Ovary (tissue), 7 donors: ENCODE measurements at regions not wholly inside any gene's neighbourhood (a gene's known extent, or its start where the extent isn't known, plus 50 kb on each side); places are given as distances from the start of the nearest gene placed in this dataset.

ENCODE experiments used
- DNase-seq, 5 donors: peaks; one replicate each; pipeline ENCODE4 v3.0.0-alpha.2; 2019 to 2020
- H3K27ac ChIP-seq, 2 donors: fragments of 200-600 bp; one replicate each; pipeline versions ENCODE4 v1.5.1 to v1.8.0; 2019 to 2022
- H3K27me3 ChIP-seq: fragments of 200-600 bp; one replicate; pipeline ENCODE4 v1.8.0; 2022
- H3K36me3 ChIP-seq: fragments of 200-600 bp; sonication (generic); one replicate; pipeline ENCODE4 v1.5.1; 2019
- H3K4me1 ChIP-seq: one replicate; pipeline ENCODE4 v1.8.1; 2013; ENCODE audit warnings: mild to moderate bottlenecking, moderate library complexity; ENCODE audit not compliant: insufficient read depth
- H3K4me3 ChIP-seq: fragments of 200-600 bp; sonication (generic); one replicate; pipeline ENCODE4 v1.5.1; 2017
- H3K9me3 ChIP-seq, 2 donors: fragments of 200-600 bp in 1 of 2; sonication (generic) in 1 of 2; one replicate each; pipeline versions ENCODE4 v1.5.1 to v1.8.1; 2013 to 2019; ENCODE audit warnings: mild to moderate bottlenecking in 1 of 2, moderate library complexity in 1 of 2
- EP300 ChIP-seq: sonication (generic); formaldehyde crosslinking; IDR thresholded peaks from one replicate; pipeline ENCODE4 v1.6.1; 2017; ENCODE audit warnings: antibody characterized with exemption
- POLR2A ChIP-seq: fragments of 450-650 bp; IDR thresholded peaks from one replicate; pipeline ENCODE4 v1.6.1; 2017; ENCODE audit warnings: antibody characterized with exemption, mild to moderate bottlenecking, moderate library complexity
- WGBS, 3 donors: extraction: QIAGEN DNeasy Blood & Tissue Kit in 1 of 3; methylation state at CpG; one replicate each; pipeline versions ENCODE4 v1.1.5 to v1.1.7; 2013 to 2017; 5-methylcytosine and 5-hydroxymethylcytosine counted together
- intact Hi-C, 4 donors: fragments of 100-400 bp; cut with DNase I; formaldehyde crosslinking; loops; one replicate each; pipeline versions ENCODE4 v1.11.0 to v1.15.1; 2022 to 2023
- TF ChIP-seq, protein P1 (sequence below), 3 donors: fragments of 450-650 bp in 2 of 3; fragments of 200-600 bp in 1 of 3; IDR thresholded peaks; one replicate each; pipeline versions ENCODE4 v1.5.1 to v1.8.0; 2016 to 2022; ENCODE audit warnings: antibody characterized with exemption in 3 of 3, mild to moderate bottlenecking in 1 of 3
- donor health status: DM: no; HTN: no; CAD: no; lungs with moderate emphysema.
- donor health status: DM: no; HTN: no; CAD: no.
- donor health status: Bipolar disorder and iron deficiency.
- donor health status: DM: no; HTN: no; CAD: no.
- donor health status: DM: yes; HTN: yes; CAD: no.

DNA sequence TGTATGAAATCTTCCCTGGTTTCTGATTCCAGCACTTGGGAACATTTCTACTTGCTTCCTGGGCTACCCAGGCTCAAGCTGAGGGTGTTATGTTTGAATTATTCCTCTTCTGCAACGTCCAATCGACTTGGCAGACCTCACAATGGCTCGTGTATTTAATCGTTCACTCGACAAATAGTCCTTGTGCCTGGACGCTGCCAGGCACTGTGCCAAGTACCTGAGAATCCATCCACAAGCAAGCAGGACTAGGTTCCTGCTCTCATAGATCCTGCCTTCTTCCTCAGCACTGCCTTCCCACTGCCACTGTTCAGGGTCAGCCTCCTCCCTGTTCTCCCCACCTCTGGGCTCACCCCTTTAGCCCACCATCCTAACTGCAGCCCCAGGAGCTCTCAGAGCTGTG lies 113.3 kb downstream of the EFNB1 start:
- TF ChIP-seq, protein P1, sequence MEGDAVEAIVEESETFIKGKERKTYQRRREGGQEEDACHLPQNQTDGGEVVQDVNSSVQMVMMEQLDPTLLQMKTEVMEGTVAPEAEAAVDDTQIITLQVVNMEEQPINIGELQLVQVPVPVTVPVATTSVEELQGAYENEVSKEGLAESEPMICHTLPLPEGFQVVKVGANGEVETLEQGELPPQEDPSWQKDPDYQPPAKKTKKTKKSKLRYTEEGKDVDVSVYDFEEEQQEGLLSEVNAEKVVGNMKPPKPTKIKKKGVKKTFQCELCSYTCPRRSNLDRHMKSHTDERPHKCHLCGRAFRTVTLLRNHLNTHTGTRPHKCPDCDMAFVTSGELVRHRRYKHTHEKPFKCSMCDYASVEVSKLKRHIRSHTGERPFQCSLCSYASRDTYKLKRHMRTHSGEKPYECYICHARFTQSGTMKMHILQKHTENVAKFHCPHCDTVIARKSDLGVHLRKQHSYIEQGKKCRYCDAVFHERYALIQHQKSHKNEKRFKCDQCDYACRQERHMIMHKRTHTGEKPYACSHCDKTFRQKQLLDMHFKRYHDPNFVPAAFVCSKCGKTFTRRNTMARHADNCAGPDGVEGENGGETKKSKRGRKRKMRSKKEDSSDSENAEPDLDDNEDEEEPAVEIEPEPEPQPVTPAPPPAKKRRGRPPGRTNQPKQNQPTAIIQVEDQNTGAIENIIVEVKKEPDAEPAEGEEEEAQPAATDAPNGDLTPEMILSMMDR (IDR thresholded peaks at IDR 0.05), result no peak
- TF ChIP-seq POLR2A (no peak), EP300 (no peak)
- no peak overlapping the region for H3K4me3 ChIP-seq
- H3K27ac ChIP-seq, result no peak overlapping the region
- DNase-seq, result no peak
- 37 to 49% (median 38%) methylated on average over 6 of the region's 6 CpGs for WGBS, 3 donors
- no peaks in the 10 kb centered on the region for H3K9me3 ChIP-seq
- H3K27me3 ChIP-seq, result no peaks in the 10 kb centered on the region
- no peaks in the 10 kb centered on the region for H3K4me1 ChIP-seq
- intact Hi-C loops, result no loop called here
- H3K36me3 ChIP-seq, result no peaks in the 10 kb centered on the region

DNA sequence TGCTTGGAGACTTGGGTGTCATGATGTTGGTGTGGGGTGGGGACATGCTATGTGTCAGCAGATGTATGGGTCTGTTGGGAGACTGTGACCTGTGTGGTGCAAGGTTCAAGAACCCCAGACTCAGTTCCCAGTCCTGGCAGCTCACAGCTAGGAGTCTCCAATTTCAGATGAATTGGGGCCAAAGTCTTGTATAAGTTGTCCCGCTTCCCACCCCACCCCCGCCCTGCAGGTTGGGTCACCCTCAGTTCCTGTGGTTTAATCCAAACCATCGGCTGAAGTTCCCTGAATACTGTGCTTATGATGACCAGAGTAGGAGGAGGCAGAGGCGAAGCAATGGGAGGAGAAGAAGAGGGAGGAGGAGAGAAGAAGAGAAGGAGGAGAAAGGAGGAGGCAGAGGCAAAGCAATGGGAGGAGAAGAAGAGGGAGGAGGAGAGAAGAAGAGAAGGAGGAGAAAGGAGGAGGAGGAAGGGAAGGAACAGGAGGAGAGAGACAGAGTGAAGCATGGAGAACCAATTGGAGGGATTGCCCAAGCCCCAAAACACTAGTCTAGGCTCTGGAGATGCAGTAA lies 112.6 kb downstream of the EFNB1 start:
- H3K36me3 ChIP-seq, result no peaks in the 10 kb centered on the region
- DNase-seq, result no peak
- H3K4me3 ChIP-seq, result no peak overlapping the region
- TF ChIP-seq EP300 (no peak), POLR2A (no peak)
- TF ChIP-seq, protein P1 (IDR thresholded peaks at IDR 0.05), result no peak
- H3K27me3 ChIP-seq, result no peaks in the 10 kb centered on the region
- intact Hi-C loops, result no loop called here
- no peaks in the 10 kb centered on the region for H3K4me1 ChIP-seq
- WGBS, 3 donors, result 71 to 82% (median 75%) methylated on average over 4 of the region's 4 CpGs
- no peak overlapping the region for H3K27ac ChIP-seq
- H3K9me3 ChIP-seq, result no peaks in the 10 kb centered on the region

DNA sequence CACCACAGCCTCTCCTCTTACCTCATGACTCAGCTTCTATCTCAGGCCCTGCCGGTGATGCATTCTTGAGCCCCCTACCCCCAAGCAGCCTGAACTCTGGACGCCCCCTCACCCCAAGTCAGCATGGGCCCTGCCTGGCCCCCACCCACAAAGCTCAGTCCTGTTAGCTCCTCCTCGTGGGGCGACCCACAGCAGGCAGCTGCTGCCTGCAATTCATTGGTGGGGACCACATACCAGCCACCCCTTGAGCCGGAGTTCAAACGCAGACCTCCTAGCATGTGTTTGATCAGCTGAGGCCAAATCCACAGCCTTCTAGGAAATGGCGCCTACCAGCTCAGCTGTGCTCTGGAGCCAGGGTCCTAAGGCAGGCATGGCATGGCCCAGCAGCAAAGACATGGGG lies 111.8 kb downstream of the EFNB1 start:
- DNase-seq, result no peak
- H3K4me1 ChIP-seq, result no peaks in the 10 kb centered on the region
- no peak overlapping the region for H3K4me3 ChIP-seq
- 76 to 88% (median 79%) methylated on average over 5 to 7 of the region's 7 CpGs for WGBS, 3 donors
- intact Hi-C loops, result no loop called here
- H3K27me3 ChIP-seq, result no peaks in the 10 kb centered on the region
- TF ChIP-seq POLR2A, result no peak
- TF ChIP-seq, protein P1 (IDR thresholded peaks at IDR 0.05), result no peak
- no peak for TF ChIP-seq EP300
- no peaks in the 10 kb centered on the region for H3K9me3 ChIP-seq
- no peak overlapping the region for H3K27ac ChIP-seq
- H3K36me3 ChIP-seq, result no peaks in the 10 kb centered on the region

DNA sequence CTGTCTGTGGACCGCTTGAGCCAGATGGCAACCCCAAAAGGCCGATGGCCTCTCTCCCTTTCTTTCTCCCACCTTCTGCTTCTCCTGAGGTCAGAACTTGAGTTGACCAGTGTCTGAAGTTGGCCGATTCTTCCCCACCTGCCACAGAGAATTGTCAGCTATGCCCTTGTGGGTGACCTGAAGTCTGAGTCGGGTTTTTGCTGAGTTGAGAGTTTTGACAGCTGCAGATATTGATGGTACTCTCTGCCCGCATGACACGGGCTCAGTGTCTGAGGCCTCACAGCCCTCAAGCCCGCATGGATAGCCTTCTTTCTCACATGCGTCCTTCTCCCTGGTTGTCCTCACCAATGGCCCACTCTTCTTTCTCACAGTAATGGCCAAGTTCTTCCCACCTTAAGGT lies 111.0 kb downstream of the EFNB1 start:
- Histone ChIP-seq H3K9me3 (no peaks in the 10 kb centered on the region), H3K4me1 (no peaks in the 10 kb centered on the region), H3K27me3 (no peaks in the 10 kb centered on the region), H3K4me3 (no peak overlapping the region), H3K36me3 (no peaks in the 10 kb centered on the region), H3K27ac (no peak overlapping the region)
- TF ChIP-seq, protein P1 (IDR thresholded peaks at IDR 0.05), result no peak
- TF ChIP-seq EP300 (no peak), POLR2A (no peak)
- WGBS, 3 donors, result 82 to 86% (median 83%) methylated on average over 8 of the region's 8 CpGs
- intact Hi-C loops, result no loop called here
- DNase-seq, result no peak
